GM10266 (cell line): ENCODE measurements at regions not wholly inside any gene's neighbourhood (a gene's known extent, or its start where the extent isn't known, plus 50 kb on each side); places are given as distances from the start of the nearest gene placed in this dataset.

Source experiments
- DNase-seq: peaks from one replicate; pipeline ENCODE4 v3.0.0; 2012; ENCODE audit errors: extremely low spot score
- CTCF ChIP-seq: IDR thresholded peaks from 2 replicates; pipeline ENCODE4 v1.5.1; 2012; ENCODE audit warnings: mild to moderate bottlenecking, low read depth; ENCODE audit not compliant: control insufficient read depth, insufficient read depth; ENCODE audit errors: missing control alignments

DNA sequence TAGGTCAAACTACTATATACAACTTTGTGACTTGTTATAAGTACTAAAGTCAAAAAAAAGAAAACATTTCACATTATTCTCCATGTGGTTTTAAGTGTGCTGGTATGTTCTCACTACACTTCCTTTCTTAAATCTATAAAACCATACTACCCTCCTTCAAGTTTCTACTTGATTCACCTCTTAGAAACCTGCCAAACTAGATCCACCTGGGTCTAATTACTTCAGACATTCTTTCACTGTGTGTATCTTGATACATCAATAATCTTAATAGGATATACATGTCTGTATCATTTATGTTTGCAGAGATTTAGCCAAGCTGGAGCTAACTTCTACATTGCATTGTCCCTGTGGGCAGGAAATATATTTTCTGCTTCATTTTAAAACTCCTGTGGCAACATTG, 1012.6 kb downstream of the EFNA5 start:
- DNase-seq, result no peak
- TF ChIP-seq CTCF, result no peak

- DNase-seq, result no peak
- no peak for TF ChIP-seq CTCF
Measured at GRCh38 chr5:106656821-106657220, 1013.9 kb downstream of the EFNA5 start.

- TF ChIP-seq CTCF, result no peak
- DNase-seq, result no peak
Measured at GRCh38 chr5:106649031-106649430, 1021.7 kb downstream of the EFNA5 start.

- no peak for TF ChIP-seq CTCF
- DNase-seq, result no peak
Measured at GRCh38 chr5:106648401-106648800, 1022.3 kb downstream of the EFNA5 start.

DNA sequence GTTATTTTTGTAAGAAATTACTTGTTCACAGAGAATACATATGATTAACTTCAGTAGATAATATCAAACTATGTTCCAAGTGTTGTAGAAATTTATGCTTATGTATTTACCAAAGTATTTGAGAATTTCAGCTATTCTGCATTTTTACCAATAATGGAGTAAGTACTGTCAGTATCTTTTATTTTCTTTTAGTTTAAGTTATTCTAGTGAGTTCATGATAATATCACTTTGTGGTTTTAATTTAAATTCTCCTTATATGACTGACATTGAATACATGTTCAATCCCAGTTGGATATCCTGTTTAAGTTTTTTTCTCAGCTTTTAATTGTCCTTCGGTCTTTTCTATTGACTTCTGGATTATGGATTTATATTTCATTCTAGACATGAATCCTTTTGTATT, 1024.6 kb downstream of the EFNA5 start:
- TF ChIP-seq CTCF, result no peak
- no peak for DNase-seq

GRCh38 chr5:106640511-106640910, 1030.2 kb downstream of the EFNA5 start:
- DNase-seq, result no peak
- no peak for TF ChIP-seq CTCF

- no peak for TF ChIP-seq CTCF
Measured at GRCh38 chr5:106639488-106639887, 1031.2 kb downstream of the EFNA5 start.

More at GRCh38 chr5:106639488-106639887, 1031.2 kb downstream of the EFNA5 start:
- no peak for DNase-seq
